ENCODE measurements at regions not wholly inside any gene's neighbourhood (a gene's known extent, or its start where the extent isn't known, plus 50 kb on each side); places are given as distances from the start of the nearest gene placed in this dataset.

DNA sequence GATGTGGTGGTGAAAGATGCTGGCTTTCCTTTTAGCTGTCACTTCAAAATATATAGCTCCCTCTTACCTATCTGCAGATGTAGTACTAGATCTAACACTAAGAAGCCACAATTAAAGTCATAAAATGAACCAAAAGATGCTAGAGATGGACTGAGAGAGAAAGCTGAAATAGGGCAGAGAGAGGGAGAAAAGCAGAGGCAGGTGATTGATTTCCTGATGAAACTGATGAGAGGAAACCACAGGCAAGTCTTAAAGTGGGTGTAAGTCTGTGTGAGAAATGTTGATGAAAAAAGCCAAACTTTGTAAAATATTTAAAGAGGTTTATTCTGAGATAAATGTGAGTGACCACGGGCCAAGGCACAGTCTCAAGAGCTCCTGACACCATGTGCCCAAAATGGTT lies 194.3 kb upstream of the MBL2 start:
- H3K27ac ChIP-seq = no peak overlapping the region
- TF ChIP-seq POLR2A (IDR thresholded peaks at IDR 0.05) = no peak
- TF ChIP-seq, protein P1, sequence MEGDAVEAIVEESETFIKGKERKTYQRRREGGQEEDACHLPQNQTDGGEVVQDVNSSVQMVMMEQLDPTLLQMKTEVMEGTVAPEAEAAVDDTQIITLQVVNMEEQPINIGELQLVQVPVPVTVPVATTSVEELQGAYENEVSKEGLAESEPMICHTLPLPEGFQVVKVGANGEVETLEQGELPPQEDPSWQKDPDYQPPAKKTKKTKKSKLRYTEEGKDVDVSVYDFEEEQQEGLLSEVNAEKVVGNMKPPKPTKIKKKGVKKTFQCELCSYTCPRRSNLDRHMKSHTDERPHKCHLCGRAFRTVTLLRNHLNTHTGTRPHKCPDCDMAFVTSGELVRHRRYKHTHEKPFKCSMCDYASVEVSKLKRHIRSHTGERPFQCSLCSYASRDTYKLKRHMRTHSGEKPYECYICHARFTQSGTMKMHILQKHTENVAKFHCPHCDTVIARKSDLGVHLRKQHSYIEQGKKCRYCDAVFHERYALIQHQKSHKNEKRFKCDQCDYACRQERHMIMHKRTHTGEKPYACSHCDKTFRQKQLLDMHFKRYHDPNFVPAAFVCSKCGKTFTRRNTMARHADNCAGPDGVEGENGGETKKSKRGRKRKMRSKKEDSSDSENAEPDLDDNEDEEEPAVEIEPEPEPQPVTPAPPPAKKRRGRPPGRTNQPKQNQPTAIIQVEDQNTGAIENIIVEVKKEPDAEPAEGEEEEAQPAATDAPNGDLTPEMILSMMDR (IDR thresholded peaks at IDR 0.05) = no peak
- no peaks in the 10 kb centered on the region for H3K9me3 ChIP-seq
- WGBS, 2 donors = 82 to 85% methylated on average over 1 of the region's 1 CpG
- H3K4me3 ChIP-seq = no peak overlapping the region
- no peaks in the 10 kb centered on the region for H3K36me3 ChIP-seq
- no peaks in the 10 kb centered on the region for H3K4me1 ChIP-seq
- H3K27me3 ChIP-seq = no peaks in the 10 kb centered on the region
- intact Hi-C loops (cut with DNase I) = no loop called here
- DNase-seq = no peak

DNA sequence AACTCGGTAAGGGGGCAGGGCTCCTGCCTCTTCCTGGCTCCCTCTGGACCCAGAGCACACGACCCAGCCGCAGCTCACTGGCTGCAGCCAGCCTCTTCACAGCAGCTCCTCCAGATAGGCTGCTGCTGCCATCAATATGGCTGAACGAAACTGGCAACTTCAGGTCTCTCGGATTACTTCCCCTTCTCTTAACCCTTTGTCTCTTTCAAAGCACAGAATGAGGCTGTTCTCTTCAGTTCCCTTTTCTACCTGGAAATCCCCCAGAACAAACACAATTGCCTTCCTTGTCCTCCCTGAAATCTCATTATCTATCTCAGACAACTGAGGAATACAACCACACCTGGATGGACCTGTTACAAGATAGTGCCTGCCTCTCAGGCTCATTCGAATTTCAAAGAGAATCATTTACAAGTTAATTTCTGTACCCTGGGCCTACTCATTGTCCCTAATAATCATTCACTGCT lies 193.4 kb upstream of the MBL2 start:
- H3K27me3 ChIP-seq = no peaks in the 10 kb centered on the region
- WGBS, 2 donors = 25 to 48% methylated on average over 5 to 6 of the region's 6 CpGs
- intact Hi-C loops (cut with DNase I) = no loop called here
- no peak overlapping the region for H3K4me3 ChIP-seq
- no peaks in the 10 kb centered on the region for H3K4me1 ChIP-seq
- DNase-seq = no peak
- no peak overlapping the region for H3K27ac ChIP-seq
- no peaks in the 10 kb centered on the region for H3K36me3 ChIP-seq
- H3K9me3 ChIP-seq = no peaks in the 10 kb centered on the region
- no peak for TF ChIP-seq POLR2A (IDR thresholded peaks at IDR 0.05)
- TF ChIP-seq, protein P1 (IDR thresholded peaks at IDR 0.05) = no peak

DNA sequence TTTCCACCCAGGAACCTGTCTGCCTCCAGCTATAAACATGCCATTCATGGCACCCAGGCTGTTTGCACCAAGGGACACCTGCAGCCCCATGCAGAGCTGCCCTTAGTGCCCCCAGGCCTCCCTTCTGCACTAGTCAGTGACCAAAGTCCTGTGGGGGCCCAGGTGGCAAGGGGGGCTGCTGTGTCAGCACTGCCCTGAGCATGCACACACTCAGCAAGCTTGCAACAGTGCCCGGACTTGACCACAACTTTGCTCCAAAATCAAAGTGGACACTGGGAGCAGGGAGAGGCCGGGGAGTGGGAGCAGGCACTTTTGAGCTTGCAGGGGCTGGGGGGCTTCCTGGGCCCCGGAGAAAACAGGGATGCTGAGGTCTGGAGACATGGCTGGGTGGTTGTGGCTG lies 192.9 kb upstream of the MBL2 start:
- TF ChIP-seq, protein P1 (IDR thresholded peaks at IDR 0.05) = no peak
- no peak for TF ChIP-seq POLR2A (IDR thresholded peaks at IDR 0.05)
- DNase-seq = no peak

DNA sequence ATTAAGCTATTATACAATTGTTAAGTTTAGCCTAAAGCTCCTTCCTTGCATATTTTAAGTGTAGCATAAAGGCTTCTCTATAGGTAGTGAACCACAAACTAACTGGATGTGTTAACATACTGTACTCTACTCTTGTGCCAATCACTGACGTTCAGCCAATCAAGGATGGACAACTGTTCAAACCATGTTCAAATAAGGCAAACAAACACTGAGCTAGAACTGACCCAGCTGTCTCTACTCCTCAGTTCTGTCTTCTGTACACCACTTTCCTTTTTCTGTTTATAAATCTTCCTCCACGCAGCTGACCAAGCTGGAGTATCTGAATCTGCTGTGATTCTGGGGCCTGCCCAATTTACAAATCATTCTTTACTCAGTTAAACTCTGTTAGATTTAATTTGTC lies 188.7 kb upstream of the MBL2 start:
- no peak overlapping the region for H3K4me3 ChIP-seq
- DNase-seq = no peak
- H3K9me3 ChIP-seq = no peaks in the 10 kb centered on the region
- intact Hi-C loops (cut with DNase I) = no loop called here
- 53 to 62% methylated on average over 2 of the region's 2 CpGs for WGBS, 2 donors
- TF ChIP-seq, protein P1 (IDR thresholded peaks at IDR 0.05) = no peak
- no peak for TF ChIP-seq POLR2A (IDR thresholded peaks at IDR 0.05)
- no peaks in the 10 kb centered on the region for H3K36me3 ChIP-seq
- H3K4me1 ChIP-seq = peaks cover 0 to 15% (median 0%) of the 10 kb centered on the region in 3 donors
- H3K27ac ChIP-seq = no peak overlapping the region
- H3K27me3 ChIP-seq = no peaks in the 10 kb centered on the region

More for the DNA sequence above, 192.9 kb upstream of the MBL2 start:
- intact Hi-C loops (cut with DNase I) = no loop called here
- Histone ChIP-seq H3K9me3 (no peaks in the 10 kb centered on the region), H3K4me1 (no peaks in the 10 kb centered on the region), H3K27ac (no peak overlapping the region), H3K36me3 (no peaks in the 10 kb centered on the region), H3K4me3 (no peak overlapping the region), H3K27me3 (no peaks in the 10 kb centered on the region)
- WGBS, 2 donors = 43 to 80% methylated on average over 1 of the region's 3 CpGs

DNA sequence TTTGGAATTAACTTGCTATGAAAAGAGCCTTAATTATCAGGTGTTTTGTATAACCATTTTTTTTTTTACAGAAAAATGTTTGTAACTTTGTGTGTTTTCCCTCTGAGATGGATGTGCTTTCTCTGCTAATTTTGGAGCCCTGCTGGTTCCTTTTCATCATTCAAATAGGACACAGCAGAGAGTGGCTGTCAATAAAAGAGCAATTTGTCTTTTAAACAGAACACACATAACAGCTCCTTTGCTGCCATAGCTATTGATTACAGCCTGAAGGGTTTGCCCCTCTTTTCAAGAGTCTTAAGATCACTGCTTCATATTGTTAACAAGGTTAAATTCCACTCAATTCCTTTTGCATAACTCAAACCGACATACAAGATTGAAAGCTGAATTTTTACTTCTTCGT lies 187.2 kb upstream of the MBL2 start:
- WGBS, 2 donors = 79 to 87% methylated on average over 2 of the region's 2 CpGs
- DNase-seq = no peak
- no peaks in the 10 kb centered on the region for H3K27me3 ChIP-seq
- intact Hi-C loops (cut with DNase I) = no loop called here
- no peak overlapping the region for H3K4me3 ChIP-seq
- no peaks in the 10 kb centered on the region for H3K36me3 ChIP-seq
- H3K27ac ChIP-seq = no peak overlapping the region
- H3K4me1 ChIP-seq = peaks cover 0 to 21% (median 0%) of the 10 kb centered on the region in 3 donors
- no peak for TF ChIP-seq POLR2A (IDR thresholded peaks at IDR 0.05)
- TF ChIP-seq, protein P1 (IDR thresholded peaks at IDR 0.05) = no peak
- H3K9me3 ChIP-seq = no peaks in the 10 kb centered on the region

Measured in esophagus squamous epithelium (tissue), 5 donors.